CD4-positive, alpha-beta T cell treated with Interleukin-15 for 4 hours (primary cell): ENCODE measurements at regions not wholly inside any gene's neighbourhood (a gene's known extent, or its start where the extent isn't known, plus 50 kb on each side); places are given as distances from the start of the nearest gene placed in this dataset.
"Not testable (repeated sequence)": the region's sequence is repeated elsewhere in the genome, so short reads cannot be mapped to it uniquely, and the experiment has no call there.

Source experiments
- DNase-seq: peaks from one replicate; pipeline ENCODE4 v3.0.0-alpha.2; 2020; ENCODE audit warnings: low spot score

- DNase-seq, result no peak
These were observed 143.7 kb upstream of the ZNF385D start for GRCh38 chr3:21894459-21895340.

DNA sequence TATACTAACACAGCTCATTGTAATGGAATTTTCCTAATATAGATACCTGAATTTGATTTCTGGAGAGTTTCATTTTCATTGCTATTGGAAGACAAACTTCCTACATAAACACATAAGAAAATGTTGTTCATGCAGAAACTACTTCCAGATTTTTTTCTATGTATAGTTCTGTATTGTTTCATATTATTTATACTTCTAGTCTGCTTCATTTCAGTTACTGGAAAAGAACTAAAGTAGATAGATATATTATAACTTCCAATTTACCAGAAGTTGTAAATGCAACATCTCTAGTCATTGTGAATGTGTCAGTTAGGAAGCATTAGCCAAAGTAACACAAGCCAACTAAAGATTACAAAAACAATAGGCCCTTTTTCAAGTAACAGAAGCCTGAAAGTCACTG lies 147.3 kb upstream of the ZNF385D start:
- no peak for DNase-seq

DNA sequence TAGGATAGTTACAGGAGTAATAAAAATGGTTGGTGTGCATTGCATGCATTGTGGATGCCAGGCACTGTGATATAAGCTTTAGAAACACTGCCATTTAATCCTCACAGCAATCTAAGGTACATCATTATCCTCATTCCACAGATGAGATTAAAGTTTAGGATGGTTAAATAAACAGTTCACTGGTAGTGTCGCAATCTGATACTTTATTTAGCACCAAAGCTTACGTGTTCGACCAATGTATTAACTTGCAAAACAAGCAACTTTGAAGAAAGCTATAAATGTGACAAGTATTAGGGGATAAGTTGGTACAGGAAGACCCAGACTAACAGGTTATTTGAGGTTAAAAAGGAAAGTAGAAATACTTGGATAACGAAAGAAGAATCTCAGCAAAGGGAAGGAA lies 150.5 kb upstream of the ZNF385D start:
- no peak for DNase-seq

DNA sequence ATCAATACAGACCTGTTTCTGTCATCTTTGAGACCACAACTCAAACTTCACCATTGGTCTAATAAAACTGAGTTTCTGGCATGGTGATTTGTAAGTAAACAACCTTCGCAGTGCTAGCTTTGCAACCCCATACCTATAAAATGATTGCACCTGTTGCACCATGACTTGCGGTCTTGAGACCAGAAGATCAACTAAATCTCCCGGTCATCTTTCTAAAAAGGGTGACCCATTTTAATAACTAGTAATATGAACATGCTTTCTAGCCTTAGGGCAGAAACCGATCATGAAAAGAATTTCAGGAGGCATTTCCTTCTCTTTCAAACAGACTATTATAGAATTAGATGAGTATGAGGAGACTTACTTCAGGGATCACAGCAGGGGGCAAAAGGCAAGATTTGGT lies 151.9 kb upstream of the ZNF385D start:
- DNase-seq, result no peak

GRCh38 chr3:21909096-21909495 lies 158.1 kb upstream of the ZNF385D start:
- DNase-seq, result no peak

DNA sequence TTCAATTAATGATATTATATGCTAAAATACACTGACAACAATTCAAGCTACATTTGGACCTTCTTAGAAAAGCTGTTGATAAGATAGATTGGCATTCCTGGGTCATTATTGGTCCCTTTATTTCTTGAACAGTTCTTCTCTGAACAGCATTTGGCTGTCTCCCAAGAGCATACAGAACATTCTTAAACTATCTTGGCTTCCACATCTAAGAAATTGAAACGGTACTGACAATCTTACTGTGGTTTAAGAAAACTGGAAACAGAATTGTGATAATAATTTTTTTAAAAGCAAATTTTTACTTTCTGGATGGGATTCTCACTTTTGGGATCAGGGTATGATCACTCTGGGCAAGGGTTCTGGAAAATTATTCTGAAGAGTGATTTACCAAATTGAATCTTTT lies 161.7 kb upstream of the ZNF385D start:
- no peak for DNase-seq

- no peak for DNase-seq
These were observed 162.8 kb upstream of the ZNF385D start for GRCh38 chr3:21913791-21914190.

DNA sequence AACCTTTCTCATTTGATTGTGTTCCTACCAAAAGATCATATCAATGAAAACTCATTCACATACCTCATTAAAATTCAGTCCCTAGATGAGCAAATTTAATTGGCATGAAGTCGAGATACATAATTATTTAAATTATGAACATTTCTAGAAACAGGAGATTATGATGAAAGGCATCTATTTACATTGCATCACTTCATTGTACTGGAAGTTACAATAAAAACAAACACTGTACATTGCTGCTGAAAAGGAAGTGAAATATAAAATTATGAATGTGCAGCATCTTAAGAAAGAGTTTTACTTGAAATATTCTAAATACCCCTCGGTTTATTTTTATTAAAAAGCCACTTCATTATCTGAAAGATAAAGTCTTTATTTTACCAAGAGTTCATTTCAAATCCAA lies 163.4 kb upstream of the ZNF385D start:
- DNase-seq, result no peak

DNA sequence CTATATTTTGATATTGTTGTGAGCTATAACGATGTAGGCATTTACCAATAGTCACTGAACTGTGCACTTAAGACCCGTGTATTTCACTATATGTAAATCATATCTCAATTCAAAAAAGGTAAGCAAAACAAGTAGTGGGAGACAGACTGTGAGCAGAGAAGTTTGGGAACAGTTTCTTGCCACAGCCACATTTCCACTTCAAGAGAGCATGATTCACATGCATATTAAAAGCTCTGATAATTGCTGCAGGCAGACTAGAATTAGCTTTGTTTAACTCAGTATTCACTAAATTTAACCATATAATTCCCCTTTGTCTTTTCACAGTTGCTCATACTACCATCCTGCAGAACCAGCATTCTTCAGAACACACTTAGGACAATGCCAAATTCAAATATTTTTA lies 168.4 kb upstream of the ZNF385D start:
- DNase-seq, result no peak

DNA sequence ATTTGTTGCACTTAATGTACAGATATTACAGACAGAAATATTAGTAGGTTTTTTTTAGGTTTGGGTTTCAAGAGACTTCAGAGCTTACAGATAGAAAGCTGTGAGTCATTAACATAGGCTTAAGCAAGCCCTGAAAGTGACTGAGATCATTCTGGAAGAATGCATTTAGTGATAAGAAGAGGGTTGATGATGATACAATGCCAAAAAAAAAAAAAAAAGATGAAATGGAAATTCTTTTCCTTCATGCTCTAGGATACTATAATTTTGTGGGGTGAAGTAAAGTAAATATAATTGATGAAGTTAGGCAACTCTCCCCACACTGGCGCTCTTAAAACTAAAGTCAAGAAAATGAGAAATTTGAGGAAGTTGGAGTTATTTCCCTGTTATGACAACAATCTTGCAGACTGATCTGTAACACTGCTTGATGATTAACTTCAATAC lies 169.4 kb upstream of the ZNF385D start:
- no peak for DNase-seq

DNA sequence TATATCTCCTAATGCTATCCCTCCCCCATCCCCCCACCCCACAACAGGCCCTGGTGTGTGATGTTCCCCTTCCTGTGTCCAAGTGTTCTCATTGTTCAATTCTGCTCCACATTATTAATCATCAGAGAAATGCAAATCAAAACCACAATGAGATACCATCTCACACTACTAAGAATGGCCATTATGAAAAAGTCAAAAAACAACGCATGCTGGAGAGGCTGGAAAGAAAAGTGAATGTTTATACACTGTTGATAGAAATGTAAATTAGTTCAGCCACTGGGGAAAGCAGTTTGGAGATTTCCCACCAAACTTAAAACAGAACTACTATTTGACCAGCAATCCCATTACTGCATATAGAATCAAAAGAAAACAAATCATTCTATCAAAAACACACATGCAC lies 172.1 kb upstream of the ZNF385D start:
- not testable (repeated sequence) for DNase-seq

DNA sequence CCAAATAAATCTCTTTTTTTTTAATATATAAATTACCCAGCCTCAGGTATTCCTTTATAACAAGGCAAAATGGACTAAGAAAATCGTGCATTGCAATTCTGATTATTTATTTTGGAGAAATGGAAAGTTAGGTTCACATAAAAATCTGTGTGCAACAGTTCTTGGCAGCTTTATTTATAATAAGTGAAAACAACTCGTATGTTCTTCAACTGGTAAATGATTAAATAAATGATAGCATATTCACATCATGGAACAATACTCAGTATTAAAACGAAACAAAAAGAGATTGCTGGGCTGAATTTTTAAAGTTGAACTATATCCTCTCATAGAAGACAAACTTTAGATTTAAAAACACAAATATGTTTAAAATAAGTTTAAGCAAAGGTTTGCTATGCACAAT lies 176.3 kb upstream of the ZNF385D start:
- DNase-seq, result no peak

- DNase-seq, result no peak
These were observed 183.6 kb upstream of the ZNF385D start for GRCh38 chr3:21934591-21934990.

- no peak for DNase-seq
These were observed 185.2 kb upstream of the ZNF385D start for GRCh38 chr3:21936207-21936606.

GRCh38 chr3:21938267-21938681 lies 187.3 kb upstream of the ZNF385D start:
- DNase-seq, result no peak

DNA sequence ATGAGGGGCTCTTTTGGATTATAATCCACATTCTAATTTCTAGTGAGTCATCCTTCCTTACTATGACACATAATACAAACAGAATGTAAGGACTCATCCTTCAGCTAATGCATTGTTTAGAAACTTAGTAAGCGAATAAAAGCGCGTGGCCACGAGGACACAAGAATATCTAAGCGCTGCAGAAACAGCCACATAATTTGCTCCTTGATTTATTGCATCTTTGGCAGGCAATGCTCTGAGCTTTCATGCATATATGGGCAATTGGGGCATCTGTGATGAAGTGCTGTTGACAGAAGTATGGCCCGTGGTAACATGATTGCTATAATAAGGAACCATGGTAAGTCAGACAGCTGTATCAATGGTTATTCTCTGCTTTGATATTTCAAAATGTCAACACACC lies 191.3 kb upstream of the ZNF385D start:
- no peak for DNase-seq

- DNase-seq, result no peak
These were observed 193.2 kb upstream of the ZNF385D start for GRCh38 chr3:21944251-21944650.

GRCh38 chr3:21952856-21953255 lies 201.8 kb upstream of the ZNF385D start:
- no peak for DNase-seq

DNA sequence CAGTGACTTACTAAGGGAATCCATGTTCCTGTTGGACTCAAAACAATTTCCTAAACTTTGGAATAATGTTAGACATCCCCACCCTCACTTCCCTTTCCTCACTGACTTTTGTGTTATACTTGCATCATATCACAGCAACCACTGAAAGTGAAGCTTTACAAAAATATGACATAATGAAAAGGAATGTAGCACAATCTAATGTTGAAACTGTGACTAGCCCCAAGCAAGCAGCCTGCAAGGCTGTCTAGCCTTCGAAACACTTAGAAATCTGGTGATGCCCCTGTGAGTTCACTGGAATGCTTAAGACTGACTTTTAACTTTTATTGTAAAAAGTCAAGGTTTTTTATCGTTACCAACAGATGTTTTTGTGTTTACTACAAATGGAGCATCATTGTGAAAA lies 203.7 kb upstream of the ZNF385D start:
- no peak for DNase-seq

DNA sequence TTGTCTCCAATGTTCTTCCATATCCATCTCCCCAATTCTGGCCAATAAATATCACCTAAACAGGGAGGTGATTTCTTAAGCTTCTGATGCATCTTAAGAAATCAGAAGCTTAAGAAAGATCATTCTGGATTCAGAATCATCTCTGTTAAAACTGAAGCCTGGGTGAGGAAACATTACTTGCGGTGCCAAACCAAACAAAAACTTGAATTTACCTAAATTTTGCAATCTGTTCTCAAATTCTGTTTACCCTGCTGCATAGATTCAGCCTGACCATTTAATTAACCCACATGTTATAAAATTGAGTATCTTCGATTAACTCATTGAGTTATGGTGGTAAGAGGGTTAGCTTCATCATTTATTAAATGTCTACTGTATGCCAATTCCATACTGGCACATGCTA lies 204.4 kb upstream of the ZNF385D start:
- DNase-seq, result no peak

DNA sequence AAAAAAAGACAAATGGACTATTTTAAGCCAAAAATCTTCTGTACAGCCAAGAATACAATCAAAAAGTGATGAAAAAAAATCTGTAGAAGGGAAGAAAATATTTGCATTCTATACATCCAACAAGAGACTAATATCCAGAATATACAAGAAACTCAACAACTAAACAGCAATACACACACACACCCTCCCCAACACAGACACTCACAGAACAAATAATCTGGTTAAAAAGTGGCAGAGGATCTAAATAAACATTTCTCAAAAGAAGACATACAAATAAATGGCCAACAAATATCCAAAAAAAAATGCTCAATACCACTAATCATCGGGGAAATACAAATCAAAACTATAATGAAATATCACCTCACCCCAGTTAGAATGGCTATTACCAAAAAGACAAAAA lies 209.0 kb upstream of the ZNF385D start:
- DNase-seq, result no peak

- DNase-seq, result no peak
These were observed 211.4 kb upstream of the ZNF385D start for GRCh38 chr3:21962456-21962855.

DNA sequence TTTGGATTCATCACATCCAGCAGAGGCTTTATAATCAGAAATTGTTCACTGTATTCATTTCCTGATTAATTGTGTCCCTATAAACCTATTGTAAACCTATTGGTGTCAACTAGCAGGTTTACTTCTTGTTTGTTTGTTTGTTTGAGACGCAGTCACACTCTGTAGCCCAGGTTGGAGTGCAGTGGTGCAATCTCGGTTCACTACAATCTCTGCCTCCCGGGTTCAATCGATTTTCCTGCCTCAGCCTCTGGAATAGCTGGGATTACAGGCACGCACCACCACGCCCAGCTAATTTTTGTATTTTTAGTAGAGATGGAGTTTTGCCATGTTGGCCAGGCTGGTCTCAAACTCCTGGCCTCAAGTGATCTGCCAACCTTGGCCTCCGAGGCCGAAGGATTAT lies 215.4 kb upstream of the ZNF385D start:
- DNase-seq, result not testable (repeated sequence)

DNA sequence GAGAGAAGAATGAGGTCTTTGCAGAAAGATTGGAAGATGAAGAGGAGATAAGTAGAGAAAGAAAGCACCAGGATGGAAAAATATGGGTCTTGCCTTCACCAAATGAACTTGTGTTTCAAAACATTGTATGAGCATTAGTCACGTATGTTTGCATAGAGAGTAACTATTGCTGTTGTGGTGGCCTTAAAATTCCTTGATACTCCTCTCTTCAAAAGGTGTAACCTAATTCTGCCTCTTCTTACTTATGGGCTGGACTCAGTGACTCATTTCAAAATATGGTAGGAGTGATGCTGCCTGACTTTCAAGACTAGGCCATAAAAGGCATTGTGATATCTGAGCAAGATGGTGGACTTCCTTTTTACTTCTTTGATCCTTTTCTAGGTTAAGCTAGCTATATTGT lies 228.7 kb upstream of the ZNF385D start:
- DNase-seq, result no peak
